Progenitor cell of endocrine pancreas (in vitro differentiated cells): ENCODE measurements at regions not wholly inside any gene's neighbourhood (a gene's known extent, or its start where the extent isn't known, plus 50 kb on each side); places are given as distances from the start of the nearest gene placed in this dataset.
"Not testable (repeated sequence)": the region's sequence is repeated elsewhere in the genome, so short reads cannot be mapped to it uniquely, and the experiment has no call there.

Experiments used
- DNase-seq: peaks from one replicate; pipeline ENCODE4 v3.0.0; 2021; ENCODE audit warnings: low spot score; ENCODE audit not compliant: unreplicated experiment
- H3K27ac Mint-ChIP-seq: 2 replicates; pipeline ENCODE4 v1.8.0; 2021; ENCODE audit warnings: mild to moderate bottlenecking, moderate library complexity, mixed read lengths
- H3K27me3 Mint-ChIP-seq: 2 replicates; pipeline ENCODE4 v1.8.0; 2021; ENCODE audit warnings: mixed read lengths
- H3K36me3 Mint-ChIP-seq: 2 replicates; pipeline ENCODE4 v1.8.0; 2022; ENCODE audit warnings: mixed read lengths; ENCODE audit not compliant: insufficient read depth
- H3K4me1 Mint-ChIP-seq: 2 replicates; pipeline ENCODE4 v1.8.0; 2021; ENCODE audit warnings: low read depth, mixed read lengths
- H3K4me3 Mint-ChIP-seq: 2 replicates; pipeline ENCODE4 v1.8.0; 2021; ENCODE audit warnings: low read depth, mild to moderate bottlenecking, moderate library complexity, mixed read lengths
- H3K9me3 Mint-ChIP-seq: 2 replicates; pipeline ENCODE4 v1.8.0; 2021; ENCODE audit warnings: low read depth, mixed read lengths
- CTCF ChIP-seq: fragments of 200-600 bp; sonication (generic); IDR thresholded peaks from one replicate; pipeline ENCODE4 v1.5.0; 2021; ENCODE audit warnings: antibody characterized with exemption, mild to moderate bottlenecking; ENCODE audit not compliant: unreplicated experiment

DNA sequence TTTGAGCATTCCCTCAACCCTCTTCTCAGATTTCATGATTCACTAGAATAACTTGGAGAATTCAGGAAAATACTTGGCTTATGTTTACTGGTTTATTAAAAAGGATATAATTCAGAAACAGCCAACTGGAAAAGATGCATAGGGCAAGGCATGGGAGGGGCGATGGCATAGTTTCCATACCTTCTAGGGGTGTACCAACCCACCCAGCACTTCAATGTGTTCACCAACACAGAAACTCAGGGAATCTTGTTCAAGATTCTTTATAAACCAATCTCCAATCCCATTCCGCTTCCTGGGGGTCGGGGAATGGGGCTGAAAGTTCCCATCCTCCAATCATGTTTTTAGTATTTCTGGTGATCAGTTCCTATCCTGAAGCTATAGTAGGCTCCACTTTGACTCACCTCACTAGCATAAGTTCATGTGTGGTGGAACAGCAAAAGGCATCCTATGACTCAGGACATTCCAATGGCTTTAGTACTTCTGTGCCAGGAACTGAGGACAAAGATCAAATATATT, 164.4 kb downstream of the SIM1 start:
- TF ChIP-seq CTCF, result no peak
- Mint-ChIP-seq H3K4me1 (peaks cover 11% of the 10 kb centered on the region), H3K4me3 (no peak overlapping the region), H3K9me3 (no peaks in the 10 kb centered on the region), H3K27me3 (no peaks in the 10 kb centered on the region), H3K36me3 (no peaks in the 10 kb centered on the region), H3K27ac (no peak overlapping the region)
- no peak for DNase-seq

DNA sequence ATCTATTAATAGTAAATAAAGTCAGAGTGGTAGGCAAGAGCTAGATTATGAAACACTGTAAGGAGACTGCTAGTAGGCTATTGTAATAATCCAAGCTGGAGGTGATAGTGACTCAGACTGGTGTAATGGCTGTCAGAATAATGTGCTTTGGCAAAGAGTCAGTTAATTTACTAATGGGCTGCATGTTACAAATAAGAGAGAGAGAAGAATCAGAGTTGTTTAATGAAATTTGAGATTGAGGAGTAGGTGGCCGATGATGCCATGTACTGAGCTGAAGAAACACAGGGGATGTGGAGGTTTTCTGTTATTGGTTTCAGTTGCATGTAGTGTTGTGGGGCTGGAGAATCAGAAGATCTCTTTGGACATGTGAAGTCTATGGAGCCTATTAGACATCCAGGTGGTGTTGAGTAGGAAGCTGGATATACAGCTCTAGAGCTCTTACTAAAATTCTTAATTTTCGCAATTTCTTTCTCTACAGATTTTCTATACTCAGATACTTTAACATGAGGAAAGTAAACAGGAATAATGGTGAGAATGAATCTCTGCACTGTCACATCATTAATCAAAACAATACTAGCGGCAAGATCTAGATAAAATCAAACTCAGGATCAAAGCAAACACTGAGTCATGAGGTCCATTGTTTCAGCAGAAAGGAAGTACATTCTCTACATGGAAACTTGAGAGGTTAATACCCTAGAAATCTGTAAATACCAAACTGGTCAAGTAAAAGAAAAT, 167.7 kb downstream of the SIM1 start:
- no peak overlapping the region for H3K4me3 Mint-ChIP-seq

DNA sequence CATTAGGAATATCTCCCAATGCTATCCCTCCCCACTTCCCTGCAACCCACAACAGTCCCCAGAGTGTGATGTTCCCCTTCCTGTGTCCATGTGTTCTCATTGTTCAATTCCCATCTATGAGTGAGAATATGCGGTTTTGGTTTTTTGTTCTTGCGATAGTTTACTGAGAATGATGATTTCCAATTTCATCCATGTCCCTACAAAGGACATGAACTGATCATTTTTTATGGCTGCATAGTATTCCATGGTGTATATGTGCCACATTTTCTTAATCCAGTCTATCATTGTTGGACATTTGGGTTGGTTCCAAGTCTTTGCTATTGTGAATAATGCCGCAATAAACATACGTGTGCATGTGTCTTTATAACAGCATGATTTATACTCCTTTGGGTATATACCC, 169.5 kb downstream of the SIM1 start:
- H3K36me3 Mint-ChIP-seq, H3K27ac Mint-ChIP-seq, H3K4me1 Mint-ChIP-seq, H3K27me3 Mint-ChIP-seq, H3K9me3 Mint-ChIP-seq, H3K4me3 Mint-ChIP-seq, DNase-seq: not testable (repeated sequence)

More for the DNA sequence above, 167.7 kb downstream of the SIM1 start:
- DNase-seq, result no peak
- H3K9me3 Mint-ChIP-seq, result no peaks in the 10 kb centered on the region
- H3K27ac Mint-ChIP-seq, result peak overlapping the region; percentile 19
- no peaks in the 10 kb centered on the region for H3K36me3 Mint-ChIP-seq
- peaks cover 9% of the 10 kb centered on the region for H3K4me1 Mint-ChIP-seq
- H3K27me3 Mint-ChIP-seq, result no peaks in the 10 kb centered on the region
- no peak for TF ChIP-seq CTCF

- no peak for DNase-seq
- Mint-ChIP-seq H3K4me3 (no peak overlapping the region), H3K27me3 (no peaks in the 10 kb centered on the region), H3K36me3 (no peaks in the 10 kb centered on the region), H3K27ac (no peak overlapping the region), H3K4me1 (no peaks in the 10 kb centered on the region), H3K9me3 (no peaks in the 10 kb centered on the region)
- no peak for TF ChIP-seq CTCF
These were observed 175.4 kb downstream of the SIM1 start for GRCh38 chr6:100289285-100289684.

DNA sequence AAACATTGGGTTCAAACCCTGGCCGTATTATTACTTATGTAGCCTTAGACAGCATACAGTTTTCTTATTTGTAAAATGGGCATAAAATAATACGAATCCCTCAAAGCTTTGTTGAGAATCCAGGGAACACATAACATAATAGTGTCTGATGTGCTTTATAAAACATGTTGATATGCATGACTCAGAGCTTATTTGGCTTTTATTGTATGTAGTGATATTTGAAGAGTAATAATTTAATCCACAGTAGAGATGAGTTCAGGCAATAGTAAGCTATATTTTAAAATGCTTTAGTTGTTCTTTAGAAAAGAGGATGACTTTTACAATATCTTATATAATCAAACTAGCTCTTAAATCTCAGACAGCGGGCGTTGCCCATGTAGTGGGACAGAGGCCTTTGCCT, 176.4 kb downstream of the SIM1 start:
- TF ChIP-seq CTCF, result no peak
- H3K9me3 Mint-ChIP-seq, result no peaks in the 10 kb centered on the region
- no peaks in the 10 kb centered on the region for H3K4me1 Mint-ChIP-seq
- DNase-seq, result no peak
- no peaks in the 10 kb centered on the region for H3K27me3 Mint-ChIP-seq
- no peaks in the 10 kb centered on the region for H3K36me3 Mint-ChIP-seq
- H3K27ac Mint-ChIP-seq, result no peak overlapping the region
- no peak overlapping the region for H3K4me3 Mint-ChIP-seq

DNA sequence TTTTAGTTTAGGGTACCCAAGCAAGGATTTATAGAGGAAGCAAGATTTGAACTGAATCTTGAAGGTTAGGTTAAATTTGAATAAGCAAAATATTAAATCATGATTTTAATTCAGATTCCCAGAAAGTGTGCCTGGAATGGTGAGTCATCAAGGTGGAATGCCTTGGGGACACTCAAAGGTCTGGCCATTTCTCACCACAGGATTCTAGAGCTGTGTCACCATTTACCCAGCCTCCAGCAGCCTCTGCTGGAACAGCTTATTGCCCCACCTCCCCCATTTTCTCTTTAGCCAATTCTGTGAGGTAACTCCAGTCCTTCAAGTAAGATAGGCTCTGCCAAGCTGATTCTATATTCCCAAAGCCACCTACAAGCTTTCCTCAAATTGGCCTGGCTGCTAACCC, 181.4 kb downstream of the SIM1 start:
- no peak for TF ChIP-seq CTCF
- no peak overlapping the region for H3K4me3 Mint-ChIP-seq
- DNase-seq, result no peak
- no peaks in the 10 kb centered on the region for H3K27me3 Mint-ChIP-seq
- peaks cover 6% of the 10 kb centered on the region for H3K4me1 Mint-ChIP-seq
- H3K36me3 Mint-ChIP-seq, result no peaks in the 10 kb centered on the region
- no peaks in the 10 kb centered on the region for H3K9me3 Mint-ChIP-seq
- H3K27ac Mint-ChIP-seq, result no peak overlapping the region
